GM21526 (cell line): ENCODE measurements at regions not wholly inside any gene's neighbourhood (a gene's known extent, or its start where the extent isn't known, plus 50 kb on each side); places are given as distances from the start of the nearest gene placed in this dataset.

Source experiments
- ATAC-seq: cut with Tn5 transposase; IDR thresholded peaks from one replicate; pipeline ENCODE4 v1.9.1; 2021; ENCODE audit warnings: moderate library complexity; ENCODE audit not compliant: unreplicated experiment, low FRiP score

DNA sequence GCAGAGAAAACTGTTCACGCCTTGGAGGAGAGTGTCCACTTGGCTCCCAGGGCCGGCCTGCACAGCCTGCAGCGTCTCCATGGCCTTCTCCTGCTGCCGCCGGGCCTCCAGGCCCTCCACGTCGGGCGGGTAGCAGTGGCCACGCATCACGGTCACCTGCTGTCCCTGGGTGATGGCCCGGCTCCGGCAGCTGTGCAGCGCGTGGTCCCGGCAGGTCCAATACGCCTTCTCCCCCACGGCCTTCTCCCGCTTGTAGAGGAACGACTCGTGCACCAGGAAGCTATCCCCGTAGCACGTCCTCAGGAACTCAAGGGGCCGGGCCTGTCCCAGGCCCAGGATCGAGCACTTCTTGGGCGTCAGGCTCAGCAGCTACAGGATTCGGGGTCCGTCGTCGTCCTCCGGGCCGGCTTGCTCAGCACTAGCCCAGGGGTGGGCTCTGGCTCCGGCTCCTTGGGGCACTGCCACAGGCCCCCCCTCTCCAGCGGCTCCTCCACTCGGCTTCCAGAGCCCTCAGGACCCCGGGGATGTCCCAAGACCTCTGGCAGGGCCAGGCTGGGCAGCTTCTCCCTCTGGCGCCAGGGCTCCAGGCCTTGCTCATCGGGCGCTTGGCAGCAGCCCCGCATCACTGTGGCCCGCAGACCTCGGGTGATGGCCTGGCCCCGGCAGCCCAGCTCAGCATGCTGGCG lies 83.6 kb upstream of the FXR1 start:
- no peak for ATAC-seq

DNA sequence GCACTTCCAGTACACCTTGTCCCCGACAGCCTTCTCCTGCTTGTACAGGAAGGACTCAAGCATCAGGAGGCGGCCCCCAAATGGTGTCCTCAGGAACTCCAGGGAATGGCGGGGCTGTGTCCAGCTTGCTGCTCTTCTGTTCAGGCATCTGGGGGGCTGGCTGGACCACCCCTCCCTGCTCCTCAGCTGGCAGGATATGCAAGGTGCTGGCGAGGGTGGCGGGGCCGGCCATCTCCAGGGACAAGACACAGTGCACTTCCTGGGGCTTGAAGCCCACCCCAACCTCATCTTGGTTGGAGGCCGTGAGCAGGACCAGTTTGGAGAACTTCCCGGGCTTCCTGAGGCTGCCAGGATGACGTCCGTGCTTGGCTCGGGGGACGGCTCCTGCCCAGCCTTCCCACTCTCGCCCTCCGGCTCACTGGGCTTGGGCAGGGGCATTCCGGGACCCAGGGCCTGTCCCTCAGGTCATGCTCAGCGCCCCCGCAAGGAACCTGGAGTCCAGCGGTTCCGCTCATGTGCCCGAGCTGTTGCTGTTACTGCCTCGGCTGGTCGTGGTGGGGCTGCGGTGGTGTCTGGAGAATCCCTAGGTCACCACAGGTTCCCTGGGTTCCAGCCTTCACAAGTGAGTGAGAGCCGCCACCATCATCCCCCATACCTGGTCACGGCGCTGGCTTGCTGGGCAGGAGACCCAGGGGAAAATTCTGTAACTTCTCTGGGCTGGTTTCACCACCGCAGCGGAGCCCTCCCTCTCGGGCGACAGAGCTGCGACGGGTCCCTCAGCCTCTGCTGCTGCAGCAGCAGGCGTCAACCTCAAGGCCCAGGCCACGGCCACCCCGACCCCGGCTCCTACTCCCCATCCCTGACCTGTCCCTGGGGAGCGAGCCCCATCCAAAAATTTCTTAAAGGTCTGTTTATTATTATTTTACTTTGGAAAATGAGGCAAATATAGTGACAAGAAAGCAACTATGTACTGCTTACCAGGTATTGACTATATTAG lies 82.8 kb upstream of the FXR1 start:
- no peak for ATAC-seq

DNA sequence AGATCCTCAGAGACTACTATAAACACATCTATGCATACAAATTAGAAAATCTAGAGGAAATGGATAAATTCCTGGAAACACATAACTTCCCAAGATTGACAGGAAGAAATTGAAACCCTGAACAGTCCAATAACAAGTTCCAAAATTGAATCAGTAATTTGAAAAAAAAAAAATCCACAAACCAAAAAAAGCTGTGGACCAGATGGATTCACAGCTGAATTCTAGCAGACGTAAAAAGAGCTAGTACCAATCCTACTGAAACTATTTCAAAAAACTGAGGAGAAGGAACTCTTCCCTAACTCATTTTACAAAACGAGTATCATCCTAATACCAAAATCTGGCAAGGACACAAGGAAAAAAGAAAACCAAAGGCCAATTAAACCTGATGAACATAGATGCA lies 77.0 kb upstream of the FXR1 start:
- no peak for ATAC-seq

DNA sequence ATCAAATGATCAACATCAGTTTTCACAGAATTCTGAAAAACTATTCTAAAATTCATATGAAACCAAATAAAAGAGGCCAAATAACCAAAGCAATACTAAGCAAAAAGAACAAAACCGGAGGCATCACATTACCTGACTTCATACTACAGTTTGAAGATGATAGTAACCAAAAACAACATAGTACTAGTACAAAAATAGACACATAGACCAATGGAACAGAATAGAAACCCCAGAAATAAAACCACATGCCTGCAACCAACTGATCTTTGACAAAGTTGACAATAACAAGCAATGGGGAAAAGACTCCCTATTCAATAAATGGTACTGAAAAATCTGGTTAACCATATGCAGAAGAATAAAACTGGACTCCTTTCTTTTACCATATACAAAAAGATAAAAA lies 75.7 kb upstream of the FXR1 start:
- no peak for ATAC-seq

DNA sequence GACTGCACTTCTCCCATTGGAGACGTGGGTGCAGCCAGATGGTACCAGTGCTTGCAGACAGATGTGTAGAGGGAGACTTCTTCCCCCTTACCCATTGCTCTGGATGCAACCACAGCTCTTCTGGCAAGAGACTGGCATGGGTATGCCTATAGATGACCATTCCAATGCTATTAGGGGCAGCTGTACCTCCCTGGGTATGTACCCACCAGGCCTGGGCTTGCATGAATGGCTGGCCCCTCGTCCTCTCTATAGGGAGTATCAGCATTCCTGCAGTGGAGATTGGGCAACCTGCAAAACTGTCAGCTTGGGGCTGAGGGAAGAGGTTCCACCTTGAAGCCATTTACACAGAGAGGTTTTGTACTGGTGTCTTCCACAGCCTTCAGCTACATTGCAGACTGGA lies 57.6 kb upstream of the FXR1 start:
- no peak for ATAC-seq

DNA sequence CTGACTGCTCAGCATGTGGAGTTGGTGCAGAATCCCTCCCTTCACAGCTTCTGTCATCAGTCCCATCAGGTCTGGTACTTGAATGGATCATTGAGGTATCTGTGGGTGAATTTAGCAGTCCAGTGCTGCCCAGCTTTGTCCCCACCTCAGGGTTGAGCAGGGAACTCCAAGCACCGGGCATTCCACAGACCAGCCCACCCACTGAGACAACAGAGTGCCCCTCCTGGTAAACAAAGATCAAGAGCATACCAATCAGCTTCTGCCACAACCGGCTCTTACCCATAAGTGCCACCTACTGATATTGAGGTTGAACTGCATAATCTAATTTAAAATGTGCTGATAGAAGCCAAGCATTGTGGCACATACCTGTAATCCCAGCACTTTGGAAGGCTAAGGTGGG lies 57.1 kb upstream of the FXR1 start:
- peak; percentile 70 for ATAC-seq

DNA sequence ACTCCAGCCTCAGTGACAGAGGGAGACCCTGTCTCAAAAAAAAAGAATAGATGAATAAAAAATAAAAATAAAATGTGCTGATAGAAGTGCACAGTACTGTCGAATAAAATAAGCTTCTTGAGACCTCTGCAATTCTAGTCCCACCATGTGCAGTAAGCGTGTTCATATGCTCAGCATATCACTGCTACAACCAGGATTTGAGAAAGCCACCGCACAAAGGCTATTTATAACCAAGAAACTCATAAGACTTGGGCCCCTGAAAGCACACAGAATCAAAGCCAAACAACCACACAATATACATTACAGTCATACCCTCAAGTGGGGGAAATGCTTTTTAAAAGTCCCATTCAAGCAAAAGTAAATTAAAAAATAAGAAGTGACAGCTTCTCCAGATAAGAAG lies 56.5 kb upstream of the FXR1 start:
- no peak for ATAC-seq

DNA sequence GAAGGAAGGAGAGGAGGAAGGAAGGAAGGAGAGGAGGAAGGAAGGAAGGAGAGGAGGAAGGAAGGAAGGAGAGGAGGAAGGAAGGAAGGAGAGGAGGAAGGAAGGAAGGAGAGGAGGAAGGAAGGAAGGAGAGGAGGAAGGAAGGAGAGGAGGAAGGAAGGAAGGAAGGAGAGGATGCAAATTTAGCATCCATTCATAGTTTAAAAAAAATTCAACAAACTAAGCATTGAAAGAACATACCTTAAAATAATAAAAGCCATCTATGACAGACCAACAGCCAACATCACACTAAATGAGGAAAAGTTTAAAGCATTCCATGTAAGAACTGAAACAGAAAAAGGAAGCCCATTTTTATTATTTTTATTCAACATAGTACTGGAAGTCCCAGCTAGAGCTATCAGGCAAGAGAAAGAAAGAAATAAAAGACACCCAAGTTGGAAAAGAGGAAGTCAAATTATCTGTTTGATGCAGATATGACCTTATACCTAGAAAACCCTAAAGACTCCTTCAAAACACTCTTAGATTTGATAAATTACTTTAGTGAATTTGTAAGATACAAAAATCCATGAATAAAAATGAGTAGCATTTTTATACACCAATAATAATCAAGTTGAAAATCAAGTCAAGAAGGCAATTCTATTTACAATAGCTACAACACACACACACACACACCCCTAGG lies 52.2 kb upstream of the FXR1 start:
- ATAC-seq = no peak
